ENCODE measurements at regions not wholly inside any gene's neighbourhood (a gene's known extent, or its start where the extent isn't known, plus 50 kb on each side); places are given as distances from the start of the nearest gene placed in this dataset.

DNA sequence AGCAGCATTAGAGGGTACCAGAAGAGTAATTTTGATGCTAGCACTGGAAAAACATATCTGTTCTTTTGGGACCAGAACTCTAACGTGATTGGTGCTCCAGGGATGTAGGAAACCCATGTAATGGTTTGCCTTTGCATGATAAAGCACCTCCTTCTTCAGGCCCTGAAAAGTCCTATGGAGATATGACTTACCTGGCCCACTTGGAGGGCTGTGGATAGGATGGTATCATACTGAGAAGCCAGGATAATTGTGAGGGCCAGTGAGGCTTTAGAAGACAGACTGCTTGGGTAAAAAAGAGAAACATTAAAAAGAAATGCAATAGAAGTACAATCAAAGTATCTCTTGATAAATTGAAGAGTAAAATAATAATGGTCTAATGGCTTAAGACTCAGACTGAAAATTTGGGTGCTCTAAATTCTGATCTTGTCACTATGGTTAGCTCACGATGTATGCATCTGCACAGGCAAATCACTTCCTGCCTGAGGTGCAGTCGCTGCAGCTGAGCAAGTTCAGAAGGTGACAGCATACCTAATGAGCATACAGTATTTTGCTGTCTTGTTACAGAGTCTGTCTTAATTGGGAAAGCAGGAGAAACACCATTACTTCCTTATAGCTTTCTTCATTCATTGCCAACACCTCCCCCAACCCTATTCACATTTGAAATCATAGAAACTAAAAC lies 371.5 kb downstream of the NUP35 start:
- no peak for TF ChIP-seq TAF1 (IDR thresholded peaks at IDR 0.05; ENCODE audit: borderline replicate concordance, low read depth, low read length)
- TF ChIP-seq POLR2AphosphoS5 (IDR thresholded peaks at IDR 0.05; ENCODE audit: low read depth, low read length), result no peak
- TF ChIP-seq POLR2A (IDR thresholded peaks at IDR 0.05; ENCODE audit: low read depth, low read length), result no peak
